KMS-11 (cell line): ENCODE measurements at regions not wholly inside any gene's neighbourhood (a gene's known extent, or its start where the extent isn't known, plus 50 kb on each side); places are given as distances from the start of the nearest gene placed in this dataset.

Experiments
- H2AFZ ChIP-seq: fragments of 200-600 bp; sonication (generic); 2 replicates; pipeline ENCODE4 v1.6.1; 2016; ENCODE audit warnings: antibody characterized with exemption, mixed run types, low read depth
- H3K27ac ChIP-seq: fragments of 200-600 bp; sonication (generic); 2 replicates; pipeline ENCODE4 v1.6.1; 2016; ENCODE audit warnings: mild to moderate bottlenecking, mixed run types
- H3K27me3 ChIP-seq: fragments of 200-600 bp; sonication (generic); 2 replicates; pipeline ENCODE4 v1.6.1; 2017; ENCODE audit warnings: mild to moderate bottlenecking, low read depth, mixed run types, moderate library complexity; ENCODE audit not compliant: insufficient read depth
- H3K36me3 ChIP-seq: fragments of 200-600 bp; sonication (generic); 2 replicates; pipeline ENCODE4 v1.6.1; 2017; ENCODE audit warnings: mild to moderate bottlenecking, mixed run types; ENCODE audit not compliant: insufficient read depth
- H3K4me1 ChIP-seq: fragments of 200-600 bp; sonication (generic); 2 replicates; pipeline ENCODE4 v1.6.1; 2016; ENCODE audit warnings: mild to moderate bottlenecking, low read depth, mixed run types; ENCODE audit not compliant: poor library complexity, severe bottlenecking
- H3K4me2 ChIP-seq: fragments of 200-600 bp; sonication (generic); 2 replicates; pipeline ENCODE4 v1.7.0; 2016; ENCODE audit warnings: mild to moderate bottlenecking, mixed run types
- H3K4me3 ChIP-seq: fragments of 200-600 bp; sonication (generic); IDR thresholded peaks from 2 replicates; pipeline ENCODE4 v1.6.1; 2017; ENCODE audit warnings: low read depth, low read length, mixed read lengths; ENCODE audit not compliant: insufficient read depth
- H3K79me2 ChIP-seq: fragments of 200-600 bp; sonication (generic); 2 replicates; pipeline ENCODE4 v1.6.1; 2016; ENCODE audit warnings: low read depth, mixed run types; ENCODE audit not compliant: insufficient read depth
- H3K9ac ChIP-seq: fragments of 200-600 bp; sonication (generic); 2 replicates; pipeline ENCODE4 v1.6.1; 2016; ENCODE audit warnings: mild to moderate bottlenecking, mixed run types
- H4K20me1 ChIP-seq: fragments of 200-600 bp; sonication (generic); 2 replicates; pipeline ENCODE4 v1.6.1; 2016; ENCODE audit warnings: mild to moderate bottlenecking, mixed run types; ENCODE audit not compliant: insufficient read depth
- CTCF ChIP-seq: fragments of 200-600 bp; sonication (generic); conservative IDR thresholded peaks from 2 replicates; pipeline ENCODE4 v1.6.1; 2017; ENCODE audit warnings: low read depth, mild to moderate bottlenecking, antibody characterized with exemption, low read length, moderate library complexity, mixed read lengths

GRCh38 chr4:60096676-60097075 is 1103.5 kb upstream of the ADGRL3 start:
- no peaks in the 10 kb centered on the region for H4K20me1 ChIP-seq
- H3K4me2 ChIP-seq, result no peak overlapping the region
- no peaks in the 10 kb centered on the region for H3K27me3 ChIP-seq
- no peak overlapping the region for H2AFZ ChIP-seq
- no peaks in the 10 kb centered on the region for H3K4me1 ChIP-seq
- no peak overlapping the region for H3K9ac ChIP-seq
- no peaks in the 10 kb centered on the region for H3K79me2 ChIP-seq
- no peak overlapping the region for H3K27ac ChIP-seq
- H3K4me3 ChIP-seq, result no peak overlapping the region
- TF ChIP-seq CTCF, result no peak
- H3K36me3 ChIP-seq, result no peaks in the 10 kb centered on the region

- Histone ChIP-seq H2AFZ (no peak overlapping the region), H3K36me3 (no peaks in the 10 kb centered on the region), H3K27ac (no peak overlapping the region), H3K4me2 (no peak overlapping the region), H3K4me3 (no peak overlapping the region), H3K79me2 (no peaks in the 10 kb centered on the region), H3K4me1 (no peaks in the 10 kb centered on the region), H3K27me3 (no peaks in the 10 kb centered on the region), H4K20me1 (no peaks in the 10 kb centered on the region), H3K9ac (no peak overlapping the region)
- TF ChIP-seq CTCF, result no peak
Measured at GRCh38 chr4:60116592-60116991, 1083.5 kb upstream of the ADGRL3 start.

- no peaks in the 10 kb centered on the region for H3K79me2 ChIP-seq
- no peak for TF ChIP-seq CTCF
- H4K20me1 ChIP-seq, result no peaks in the 10 kb centered on the region
- H3K4me2 ChIP-seq, result no peak overlapping the region
- H3K27me3 ChIP-seq, result no peaks in the 10 kb centered on the region
- H3K27ac ChIP-seq, result no peak overlapping the region
- H3K4me3 ChIP-seq, result no peak overlapping the region
- H2AFZ ChIP-seq, result no peak overlapping the region
- H3K36me3 ChIP-seq, result no peaks in the 10 kb centered on the region
- no peaks in the 10 kb centered on the region for H3K4me1 ChIP-seq
- H3K9ac ChIP-seq, result no peak overlapping the region
Measured at GRCh38 chr4:60117726-60118323, 1082.3 kb upstream of the ADGRL3 start.

GRCh38 chr4:60122820-60123219 is 1077.3 kb upstream of the ADGRL3 start:
- H3K4me3 ChIP-seq, result no peak overlapping the region
- H2AFZ ChIP-seq, result no peak overlapping the region
- no peaks in the 10 kb centered on the region for H3K79me2 ChIP-seq
- H3K4me2 ChIP-seq, result no peak overlapping the region
- no peaks in the 10 kb centered on the region for H4K20me1 ChIP-seq
- H3K9ac ChIP-seq, result no peak overlapping the region
- no peak for TF ChIP-seq CTCF
- no peaks in the 10 kb centered on the region for H3K4me1 ChIP-seq
- no peaks in the 10 kb centered on the region for H3K36me3 ChIP-seq
- H3K27me3 ChIP-seq, result no peaks in the 10 kb centered on the region
- H3K27ac ChIP-seq, result no peak overlapping the region
